Natural killer cell (primary cell): ENCODE measurements at regions not wholly inside any gene's neighbourhood (a gene's known extent, or its start where the extent isn't known, plus 50 kb on each side); places are given as distances from the start of the nearest gene placed in this dataset.
A peak's percentile ranks its signal among the peaks of the same experiment; 100 is the strongest.

ENCODE experiments used
- ATAC-seq, 3 donors: fragments of 150-1000 bp in 2 of 3; fragments of 200-7000 bp in 1 of 3; cut with Tn5 transposase; 1 replicate in 1 of 3; 2 replicates in 2 of 3; pipeline ENCODE4 v1.10.0; 2021; ENCODE audit warnings: mild to moderate bottlenecking in 2 of 3, moderate library complexity in 2 of 3
- DNase-seq, 2 donors: peaks; one replicate each; pipeline versions ENCODE4 v3.0.0 to v3.0.0-alpha.2; 2013 to 2021; ENCODE audit warnings: mixed read lengths in 1 of 2
- H3K27ac ChIP-seq: one replicate; pipeline ENCODE4 v1.5.1; 2013; ENCODE audit warnings: mild to moderate bottlenecking, low read length
- H3K27me3 ChIP-seq: one replicate; pipeline ENCODE4 v1.6.1; 2013; ENCODE audit warnings: low read length; ENCODE audit not compliant: control insufficient read depth, insufficient read depth
- H3K36me3 ChIP-seq: one replicate; pipeline ENCODE4 v1.6.1; 2013; ENCODE audit warnings: low read length; ENCODE audit not compliant: control insufficient read depth, insufficient read depth
- H3K4me1 ChIP-seq: one replicate; pipeline ENCODE4 v1.6.1; 2013; ENCODE audit warnings: low read length; ENCODE audit not compliant: control insufficient read depth, insufficient read depth
- H3K4me3 ChIP-seq: one replicate; pipeline ENCODE4 v1.5.1; 2013; ENCODE audit warnings: low read length
- H3K9me3 ChIP-seq: one replicate; pipeline ENCODE4 v1.6.1; 2013; ENCODE audit warnings: low read length; ENCODE audit not compliant: control insufficient read depth, insufficient read depth
- H3K27ac Mint-ChIP-seq, 2 donors: one replicate each; pipeline ENCODE4 v1.8.0; 2022; ENCODE audit warnings: mild to moderate bottlenecking in 2 of 2, mixed read lengths in 2 of 2, moderate library complexity in 1 of 2
- H3K27me3 Mint-ChIP-seq, 2 donors: one replicate each; pipeline ENCODE4 v1.8.0; 2022; ENCODE audit warnings: low read depth in 2 of 2, mixed read lengths in 2 of 2
- H3K36me3 Mint-ChIP-seq: one replicate; pipeline ENCODE4 v1.8.0; 2022; ENCODE audit warnings: mixed read lengths
- H3K4me1 Mint-ChIP-seq, 2 donors: one replicate each; pipeline ENCODE4 v1.8.0; 2022; ENCODE audit warnings: mixed read lengths in 2 of 2
- H3K4me3 Mint-ChIP-seq: one replicate; pipeline ENCODE4 v1.8.0; 2022; ENCODE audit warnings: mild to moderate bottlenecking, moderate library complexity, mixed read lengths
- H3K9me3 Mint-ChIP-seq, 2 donors: one replicate each; pipeline ENCODE4 v1.8.0; 2022; ENCODE audit warnings: mixed read lengths in 2 of 2
- CTCF ChIP-seq: fragments of 200-600 bp; IDR thresholded peaks from one replicate; pipeline ENCODE4 v1.8.0; 2022; ENCODE audit warnings: antibody characterized with exemption
- WGBS: methylation state at CpG from one replicate; pipeline ENCODE4 v1.1.7; 2013; ENCODE audit warnings: missing lambda C conversion rate; ENCODE audit not compliant: insufficient coverage; 5-methylcytosine and 5-hydroxymethylcytosine counted together
- intact Hi-C: fragments of 100-400 bp; cut with micrococcal nuclease; formaldehyde crosslinking; loops from one replicate; pipeline ENCODE4 v1.14.2; 2022

- WGBS: 88% methylated on average over 10 of the region's 11 CpGs
- H3K27ac ChIP-seq: no peak overlapping the region
- no peak overlapping the region for H3K27ac Mint-ChIP-seq
- H3K9me3 ChIP-seq: no peaks in the 10 kb centered on the region
- no peak overlapping the region for H3K4me3 ChIP-seq
- DNase-seq (no peak), ATAC-seq (no peak)
- TF ChIP-seq CTCF: no peak
- H3K36me3 Mint-ChIP-seq: no peaks in the 10 kb centered on the region
- no peaks in the 10 kb centered on the region for H3K36me3 ChIP-seq
- H3K4me3 Mint-ChIP-seq: no peak overlapping the region
- peaks cover 9% of the 10 kb centered on the region for H3K4me1 ChIP-seq
- peaks cover 20 to 41% of the 10 kb centered on the region in 2 donors for H3K27me3 Mint-ChIP-seq
- intact Hi-C loops: no loop called here
- no peaks in the 10 kb centered on the region for H3K27me3 ChIP-seq
- H3K4me1 Mint-ChIP-seq: peaks cover 13 to 16% of the 10 kb centered on the region in 2 donors
- H3K9me3 Mint-ChIP-seq: no peaks in the 10 kb centered on the region
Measured at GRCh38 chr5:72558046-72558336, 50.8 kb upstream of the ZNF366 start.

GRCh38 chr5:72557167-72558045 lies 50.2 kb upstream of the ZNF366 start:
- H3K9me3 ChIP-seq: no peaks in the 10 kb centered on the region
- H3K27ac ChIP-seq: no peak overlapping the region
- no peak for TF ChIP-seq CTCF
- 36% methylated on average over 18 of the region's 18 CpGs for WGBS
- Mint-ChIP-seq H3K36me3 (no peaks in the 10 kb centered on the region), H3K9me3 (no peaks in the 10 kb centered on the region), H3K4me3 (peak overlapping the region; percentile 83), H3K27me3 (peaks cover 22 to 41% of the 10 kb centered on the region in 2 donors), H3K27ac (peak overlapping the region in 1 of 2 donors; percentile 16), H3K4me1 (peaks cover 13 to 16% of the 10 kb centered on the region in 2 donors)
- H3K4me1 ChIP-seq: peaks cover 9% of the 10 kb centered on the region
- intact Hi-C loops: no loop called here
- H3K36me3 ChIP-seq: no peaks in the 10 kb centered on the region
- no peaks in the 10 kb centered on the region for H3K27me3 ChIP-seq
- DNase-seq: no peak
- H3K4me3 ChIP-seq: peak overlapping the region; percentile 15
- peak in 2 of 3 donors; percentile 6 to 41 for ATAC-seq
